M059J (cell line): ENCODE measurements at regions not wholly inside any gene's neighbourhood (a gene's known extent, or its start where the extent isn't known, plus 50 kb on each side); places are given as distances from the start of the nearest gene placed in this dataset.
A peak's percentile ranks its signal among the peaks of the same experiment; 100 is the strongest.

Source experiments
- DNase-seq: peaks from one replicate; pipeline ENCODE4 v3.0.0-alpha.2; 2012; ENCODE audit warnings: low read depth

DNA sequence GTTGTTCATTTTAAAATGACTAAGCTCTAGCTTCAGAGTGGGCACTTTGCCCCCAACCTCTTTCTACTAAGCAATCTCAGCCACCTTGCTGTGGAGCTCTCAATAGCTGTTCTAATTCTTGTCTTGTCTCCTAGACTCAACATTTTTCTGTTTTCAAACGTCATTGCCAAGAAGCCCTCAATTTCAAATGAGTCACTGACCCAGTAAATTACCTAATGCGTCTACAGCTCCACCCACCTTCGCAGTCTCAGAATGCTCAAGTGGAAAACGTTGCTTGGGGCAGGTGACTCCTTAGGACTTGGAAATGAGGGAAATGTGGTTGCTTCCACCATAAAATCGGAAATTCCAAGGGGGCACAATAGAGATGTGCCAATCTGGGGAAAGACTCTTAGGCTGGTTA, 59.0 kb downstream of the ING2 start:
- peak; percentile 83 for DNase-seq

- DNase-seq, result peak; percentile 74
Observed at GRCh38 chr4:183571350-183571941, 66.6 kb downstream of the ING2 start.

GRCh38 chr4:183576701-183577404, 72.0 kb downstream of the ING2 start:
- DNase-seq, result no peak

- no peak for DNase-seq
Observed at GRCh38 chr4:183580370-183580769, 75.5 kb downstream of the ING2 start.

DNA sequence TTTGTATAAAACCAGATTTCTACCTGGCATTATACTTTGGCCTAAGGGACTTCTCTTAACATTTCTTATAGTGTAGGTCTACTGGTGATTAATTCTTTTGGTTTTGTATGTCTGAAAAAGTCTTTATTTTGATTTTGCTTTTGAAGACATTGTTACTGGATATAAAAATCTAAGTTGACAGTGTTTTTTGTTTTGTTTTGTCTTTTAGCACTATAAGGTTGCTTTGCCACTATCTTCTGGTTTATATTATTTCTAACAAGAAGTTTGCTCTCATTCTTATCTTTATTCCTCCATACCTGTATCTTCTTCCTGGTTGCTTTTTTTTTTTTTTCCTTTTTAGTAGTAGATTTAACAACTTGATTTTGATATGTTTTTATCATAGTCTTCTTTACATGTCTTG, 76.0 kb downstream of the ING2 start:
- DNase-seq, result no peak

- DNase-seq, result no peak
Observed at GRCh38 chr4:183586824-183587223, 72.2 kb downstream of the RWDD4 start.

- peak; percentile 26 for DNase-seq
Observed at GRCh38 chr4:183588169-183588675, 70.8 kb downstream of the RWDD4 start.

DNA sequence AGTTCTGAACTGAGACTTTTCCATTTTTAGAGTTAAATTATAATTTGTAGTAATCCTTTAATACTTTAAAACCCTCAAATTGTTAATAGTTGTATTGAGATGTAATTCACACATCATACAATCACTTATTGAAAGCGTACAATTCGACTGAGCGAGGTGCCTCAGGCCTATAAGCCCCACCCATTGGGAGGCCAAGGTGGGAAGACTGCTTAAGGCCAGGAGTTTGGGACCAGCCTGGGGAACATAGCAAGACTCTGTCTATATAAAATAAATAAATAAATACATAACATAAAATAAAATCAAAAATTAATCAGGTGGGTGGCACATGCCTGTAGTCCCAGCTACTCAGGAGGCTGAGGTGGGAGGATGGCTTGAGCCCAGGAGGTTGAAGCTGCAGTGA, 70.3 kb downstream of the RWDD4 start:
- no peak for DNase-seq

DNA sequence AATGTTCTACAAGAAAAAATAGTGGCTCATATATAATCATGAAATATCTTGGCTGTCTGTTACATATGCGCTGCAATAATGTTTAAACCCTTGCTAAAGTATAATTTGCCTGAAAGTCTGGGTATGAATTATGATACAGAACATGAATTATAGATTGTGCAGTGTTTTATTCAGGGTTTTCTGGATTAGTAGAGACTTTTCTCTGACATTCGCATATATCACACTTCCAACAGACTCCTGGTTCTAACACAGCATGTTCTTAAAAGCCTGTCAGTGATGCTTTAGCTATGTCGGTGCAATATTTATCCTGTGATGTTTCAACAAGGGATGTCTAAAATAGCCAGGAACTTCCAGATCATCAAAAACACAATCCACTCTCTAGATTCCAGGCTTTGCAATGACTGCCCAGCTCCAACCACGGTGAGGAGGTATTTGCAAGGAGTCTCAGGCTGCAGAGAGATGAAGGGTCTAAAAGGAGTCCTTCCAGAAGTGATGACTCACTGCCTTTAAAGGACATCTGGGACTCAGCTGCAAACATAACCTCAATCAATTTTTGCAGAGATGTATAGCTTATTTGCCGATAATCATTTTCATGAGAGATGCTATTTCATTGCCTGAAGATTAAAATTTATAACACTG, 69.4 kb downstream of the RWDD4 start:
- peak; percentile 30 for DNase-seq
